ENCODE measurements at regions not wholly inside any gene's neighbourhood (a gene's known extent, or its start where the extent isn't known, plus 50 kb on each side); places are given as distances from the start of the nearest gene placed in this dataset.

DNA sequence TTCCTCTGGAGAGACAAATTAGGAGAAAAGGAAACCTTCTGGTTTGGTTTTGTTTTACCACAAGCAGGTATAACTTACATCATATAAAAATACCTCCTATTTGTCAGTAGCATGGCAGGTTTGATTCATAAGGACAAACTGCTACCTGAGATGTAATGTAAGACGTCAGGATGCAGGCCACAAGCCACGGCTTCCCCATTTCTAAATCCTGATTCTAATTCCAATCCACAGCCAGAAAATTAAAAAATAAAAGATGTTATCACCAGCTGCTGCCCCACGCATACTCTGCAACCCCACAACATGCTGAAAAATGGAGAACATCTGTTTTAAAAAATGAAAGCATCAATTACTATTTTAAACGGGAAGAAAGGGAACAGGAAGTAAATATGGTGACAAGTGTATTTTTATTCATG lies 197.6 kb downstream of the BCL11A start:
- Histone ChIP-seq H3K27me3 (ENCODE audit: control insufficient read depth, insufficient read depth, low read length, poor library complexity, severe bottlenecking) (no peaks in the 10 kb centered on the region), H3K4me3 (ENCODE audit: low read length) (no peak overlapping the region), H3K4me1 (ENCODE audit: control insufficient read depth, insufficient read depth, low read length) (peaks cover 5% of the 10 kb centered on the region), H3K27ac (ENCODE audit: low read depth, low read length) (no peak overlapping the region), H3K9me3 (ENCODE audit: control insufficient read depth, low read length) (no peaks in the 10 kb centered on the region), H3K36me3 (ENCODE audit: control insufficient read depth, insufficient read depth, low read length) (no peaks in the 10 kb centered on the region), H3K9ac (ENCODE audit: extremely low read depth, low read length, poor library complexity, severe bottlenecking) (no peak overlapping the region)
- Mint-ChIP-seq H3K27ac (no peak overlapping the region), H3K36me3 (ENCODE audit: low read depth) (no peaks in the 10 kb centered on the region), H3K9me3 (no peaks in the 10 kb centered on the region), H3K4me1 (peaks cover 20% of the 10 kb centered on the region), H3K27me3 (ENCODE audit: insufficient read depth) (peaks cover 51% of the 10 kb centered on the region), H3K4me3 (no peak overlapping the region)
- WGBS, 2 experiments (ENCODE audit: insufficient coverage in 1 of 2, insufficient read length in 1 of 2) = 94 to 95% methylated on average over 2 to 4 of the region's 4 CpGs
- TF ChIP-seq, protein P1, sequence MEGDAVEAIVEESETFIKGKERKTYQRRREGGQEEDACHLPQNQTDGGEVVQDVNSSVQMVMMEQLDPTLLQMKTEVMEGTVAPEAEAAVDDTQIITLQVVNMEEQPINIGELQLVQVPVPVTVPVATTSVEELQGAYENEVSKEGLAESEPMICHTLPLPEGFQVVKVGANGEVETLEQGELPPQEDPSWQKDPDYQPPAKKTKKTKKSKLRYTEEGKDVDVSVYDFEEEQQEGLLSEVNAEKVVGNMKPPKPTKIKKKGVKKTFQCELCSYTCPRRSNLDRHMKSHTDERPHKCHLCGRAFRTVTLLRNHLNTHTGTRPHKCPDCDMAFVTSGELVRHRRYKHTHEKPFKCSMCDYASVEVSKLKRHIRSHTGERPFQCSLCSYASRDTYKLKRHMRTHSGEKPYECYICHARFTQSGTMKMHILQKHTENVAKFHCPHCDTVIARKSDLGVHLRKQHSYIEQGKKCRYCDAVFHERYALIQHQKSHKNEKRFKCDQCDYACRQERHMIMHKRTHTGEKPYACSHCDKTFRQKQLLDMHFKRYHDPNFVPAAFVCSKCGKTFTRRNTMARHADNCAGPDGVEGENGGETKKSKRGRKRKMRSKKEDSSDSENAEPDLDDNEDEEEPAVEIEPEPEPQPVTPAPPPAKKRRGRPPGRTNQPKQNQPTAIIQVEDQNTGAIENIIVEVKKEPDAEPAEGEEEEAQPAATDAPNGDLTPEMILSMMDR (conservative IDR thresholded peaks at IDR 0.05) = no peak
- peak; percentile 20 for DNase-seq

DNA sequence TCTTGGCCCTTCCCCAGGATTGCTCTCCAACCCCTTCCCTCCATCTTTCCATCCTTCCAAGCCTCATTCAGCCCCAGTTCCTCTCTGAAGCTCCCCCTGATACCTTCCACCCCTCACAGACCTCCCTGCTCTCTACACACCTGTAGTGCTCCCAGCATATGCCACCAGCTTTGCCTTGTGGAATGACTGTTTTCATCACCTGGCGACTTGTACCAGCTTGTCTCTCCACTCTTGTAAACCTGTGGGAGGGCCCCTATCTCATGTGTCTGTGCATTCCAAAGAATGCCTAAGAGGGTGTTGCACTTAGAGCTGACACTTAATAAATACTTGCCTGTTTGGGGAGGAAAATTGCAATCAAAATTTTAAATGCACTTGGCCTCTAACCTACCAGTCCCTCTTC lies 198.7 kb downstream of the BCL11A start:
- no peaks in the 10 kb centered on the region for H3K9me3 Mint-ChIP-seq
- peak; percentile 37 for DNase-seq
- Histone ChIP-seq H3K9ac (ENCODE audit: extremely low read depth, low read length, poor library complexity, severe bottlenecking) (no peak overlapping the region), H3K36me3 (ENCODE audit: control insufficient read depth, insufficient read depth, low read length) (no peaks in the 10 kb centered on the region), H3K27ac (ENCODE audit: low read depth, low read length) (no peak overlapping the region), H3K27me3 (ENCODE audit: control insufficient read depth, insufficient read depth, low read length, poor library complexity, severe bottlenecking) (no peaks in the 10 kb centered on the region), H3K4me1 (ENCODE audit: control insufficient read depth, insufficient read depth, low read length) (peaks cover 5% of the 10 kb centered on the region), H3K9me3 (ENCODE audit: control insufficient read depth, low read length) (no peaks in the 10 kb centered on the region), H3K4me3 (ENCODE audit: low read length) (no peak overlapping the region)
- H3K4me1 Mint-ChIP-seq = peaks cover 17% of the 10 kb centered on the region
- H3K27me3 Mint-ChIP-seq (ENCODE audit: insufficient read depth) = peaks cover 49% of the 10 kb centered on the region
- H3K4me3 Mint-ChIP-seq = no peak overlapping the region
- TF ChIP-seq, protein P1 (conservative IDR thresholded peaks at IDR 0.05) = no peak
- H3K27ac Mint-ChIP-seq = no peak overlapping the region
- WGBS, 2 experiments (ENCODE audit: insufficient coverage in 1 of 2, insufficient read length in 1 of 2) = 0 to 2% methylated on average over 1 of the region's 1 CpG
- no peaks in the 10 kb centered on the region for H3K36me3 Mint-ChIP-seq (ENCODE audit: low read depth)

DNA sequence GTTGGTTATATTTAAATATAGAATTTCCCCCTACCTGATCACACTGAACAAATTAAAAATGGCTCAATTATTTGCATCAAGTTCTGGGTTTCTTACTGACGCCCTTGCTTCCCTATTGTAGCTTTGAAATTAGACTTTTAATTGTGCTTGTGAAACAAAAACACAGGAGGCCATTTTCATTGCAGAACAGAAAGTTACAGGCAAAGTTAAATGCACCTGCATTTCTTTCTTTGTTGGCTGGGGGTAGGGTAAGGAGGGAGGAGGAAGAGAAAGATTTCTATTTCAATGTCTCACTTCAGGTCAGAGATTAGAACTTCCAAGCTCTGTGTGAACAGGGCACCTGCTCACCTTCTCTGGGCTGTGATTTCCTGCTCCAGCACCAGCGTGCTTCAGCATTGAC lies 199.6 kb downstream of the BCL11A start:
- TF ChIP-seq, protein P1 (conservative IDR thresholded peaks at IDR 0.05) = no peak
- Histone ChIP-seq H3K27me3 (ENCODE audit: control insufficient read depth, insufficient read depth, low read length, poor library complexity, severe bottlenecking) (peaks cover 4% of the 10 kb centered on the region), H3K9ac (ENCODE audit: extremely low read depth, low read length, poor library complexity, severe bottlenecking) (no peak overlapping the region), H3K36me3 (ENCODE audit: control insufficient read depth, insufficient read depth, low read length) (no peaks in the 10 kb centered on the region), H3K9me3 (ENCODE audit: control insufficient read depth, low read length) (no peaks in the 10 kb centered on the region), H3K4me1 (ENCODE audit: control insufficient read depth, insufficient read depth, low read length) (peaks cover 5% of the 10 kb centered on the region), H3K27ac (ENCODE audit: low read depth, low read length) (no peak overlapping the region), H3K4me3 (ENCODE audit: low read length) (no peak overlapping the region)
- DNase-seq = peak; percentile 24
- Mint-ChIP-seq H3K27ac (no peak overlapping the region), H3K4me1 (peaks cover 9% of the 10 kb centered on the region), H3K36me3 (ENCODE audit: low read depth) (no peaks in the 10 kb centered on the region), H3K9me3 (no peaks in the 10 kb centered on the region), H3K27me3 (ENCODE audit: insufficient read depth) (peaks cover 55% of the 10 kb centered on the region), H3K4me3 (no peak overlapping the region)
- 88 to 100% methylated on average over 1 to 2 of the region's 2 CpGs for WGBS, 2 experiments (ENCODE audit: insufficient coverage in 1 of 2, insufficient read length in 1 of 2)

All from endodermal cell (in vitro differentiated cells).